ENCODE measurements at regions not wholly inside any gene's neighbourhood (a gene's known extent, or its start where the extent isn't known, plus 50 kb on each side); places are given as distances from the start of the nearest gene placed in this dataset.

DNA sequence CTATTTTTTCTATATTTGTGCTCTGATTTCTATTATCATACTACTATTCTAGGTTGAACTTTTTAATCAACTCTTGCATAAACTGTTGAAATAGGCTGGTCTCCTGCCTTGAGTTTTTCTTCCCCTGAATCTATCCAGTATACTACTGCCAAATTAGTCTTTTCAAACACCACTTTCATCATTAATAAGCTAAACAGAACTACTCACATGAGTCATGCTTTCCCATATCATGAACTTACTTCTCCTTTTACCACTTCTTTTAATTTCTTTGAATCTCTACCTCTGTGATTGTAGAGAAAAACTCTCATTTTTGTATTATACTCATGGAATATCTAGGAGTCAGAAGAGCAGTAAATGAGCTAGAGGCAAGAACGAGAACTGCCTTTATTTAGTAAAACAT, 340.3 kb upstream of the PDE3A start:
- Histone ChIP-seq H2AFZ (ENCODE audit: insufficient read depth, low read depth, low read length, poor library complexity, severe bottlenecking) (no peak overlapping the region), H3K27me3 (ENCODE audit: control insufficient read depth in 2 of 2, insufficient read depth in 2 of 2, low read length in 2 of 2) (no peaks in the 10 kb centered on the region), H3K9me3 (replicated peaks in 1 of 2; ENCODE audit: control insufficient read depth in 1 of 2, insufficient read depth in 1 of 2, low read length in 2 of 2) (no peaks in the 10 kb centered on the region), H3K4me1 (ENCODE audit: control insufficient read depth in 1 of 2, insufficient read depth in 2 of 2, low read length in 2 of 2) (peaks cover 8 to 13% of the 10 kb centered on the region in 2 donors), H3K4me3 (replicated peaks in 1 of 3; ENCODE audit: low read depth in 2 of 3, low read length in 3 of 3) (no peak overlapping the region), H4K20me1 (ENCODE audit: insufficient read depth, low read length) (no peaks in the 10 kb centered on the region), H3K27ac (ENCODE audit: low read depth in 1 of 2, low read length in 2 of 2) (no peak overlapping the region), H3K4me2 (replicated peaks; ENCODE audit: extremely low read depth, low read length, poor library complexity, severe bottlenecking) (no peak overlapping the region), H3K36me3 (replicated peaks in 1 of 2; ENCODE audit: control insufficient read depth in 1 of 2, insufficient read depth in 2 of 2, low read length in 2 of 2) (no peaks in the 10 kb centered on the region), H3K9ac (ENCODE audit: insufficient read depth, low read length, poor library complexity, severe bottlenecking) (no peak overlapping the region), H3K79me2 (ENCODE audit: insufficient read depth, low read length) (no peaks in the 10 kb centered on the region)
- intact Hi-C loops (cut with micrococcal nuclease), result no loop called here
- no peaks in the 10 kb centered on the region for H3K27me3 Mint-ChIP-seq (ENCODE audit: low read depth in 3 of 3)
- no CpG with 5 or more reads among the region's 1 CpG for WGBS (ENCODE audit: insufficient coverage)
- H3K4me3 Mint-ChIP-seq, result no peak overlapping the region
- TF ChIP-seq, protein P1, sequence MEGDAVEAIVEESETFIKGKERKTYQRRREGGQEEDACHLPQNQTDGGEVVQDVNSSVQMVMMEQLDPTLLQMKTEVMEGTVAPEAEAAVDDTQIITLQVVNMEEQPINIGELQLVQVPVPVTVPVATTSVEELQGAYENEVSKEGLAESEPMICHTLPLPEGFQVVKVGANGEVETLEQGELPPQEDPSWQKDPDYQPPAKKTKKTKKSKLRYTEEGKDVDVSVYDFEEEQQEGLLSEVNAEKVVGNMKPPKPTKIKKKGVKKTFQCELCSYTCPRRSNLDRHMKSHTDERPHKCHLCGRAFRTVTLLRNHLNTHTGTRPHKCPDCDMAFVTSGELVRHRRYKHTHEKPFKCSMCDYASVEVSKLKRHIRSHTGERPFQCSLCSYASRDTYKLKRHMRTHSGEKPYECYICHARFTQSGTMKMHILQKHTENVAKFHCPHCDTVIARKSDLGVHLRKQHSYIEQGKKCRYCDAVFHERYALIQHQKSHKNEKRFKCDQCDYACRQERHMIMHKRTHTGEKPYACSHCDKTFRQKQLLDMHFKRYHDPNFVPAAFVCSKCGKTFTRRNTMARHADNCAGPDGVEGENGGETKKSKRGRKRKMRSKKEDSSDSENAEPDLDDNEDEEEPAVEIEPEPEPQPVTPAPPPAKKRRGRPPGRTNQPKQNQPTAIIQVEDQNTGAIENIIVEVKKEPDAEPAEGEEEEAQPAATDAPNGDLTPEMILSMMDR (IDR thresholded peaks at IDR 0.05), result no peak
- no peak overlapping the region for H3K27ac Mint-ChIP-seq
- H3K9me3 Mint-ChIP-seq, result peaks cover 0 to 1% (median 0%) of the 10 kb centered on the region in 7 donors
- no peaks in the 10 kb centered on the region for H3K36me3 Mint-ChIP-seq
- peak; percentile 4 to 26 (median 24) for DNase-seq
- H3K4me1 Mint-ChIP-seq, result peaks cover 25% of the 10 kb centered on the region

DNA sequence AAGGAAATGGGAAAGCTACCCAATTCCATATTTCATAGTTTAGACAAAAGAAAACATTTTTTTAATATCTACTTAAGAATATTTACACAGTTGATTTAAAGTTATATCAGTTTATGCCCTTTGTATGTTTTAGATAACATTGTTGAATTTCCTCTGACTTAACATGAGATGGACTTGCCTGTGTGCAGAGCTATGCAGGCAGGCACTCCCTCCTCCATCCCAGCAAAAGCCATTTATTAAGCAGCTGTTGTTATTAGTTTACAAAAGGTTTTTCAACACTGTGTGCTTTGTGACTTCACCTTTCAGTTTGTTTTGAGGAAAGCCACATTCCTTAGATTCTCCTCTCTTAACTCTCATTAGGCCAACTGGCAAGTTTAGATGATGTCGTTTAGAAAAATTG, 337.5 kb upstream of the PDE3A start:
- Histone ChIP-seq H3K79me2 (ENCODE audit: insufficient read depth, low read length) (no peaks in the 10 kb centered on the region), H2AFZ (ENCODE audit: insufficient read depth, low read depth, low read length, poor library complexity, severe bottlenecking) (no peak overlapping the region), H3K9ac (ENCODE audit: insufficient read depth, low read length, poor library complexity, severe bottlenecking) (no peak overlapping the region), H3K27ac (ENCODE audit: low read depth in 1 of 2, low read length in 2 of 2) (no peak overlapping the region), H4K20me1 (ENCODE audit: insufficient read depth, low read length) (no peaks in the 10 kb centered on the region), H3K4me3 (replicated peaks in 1 of 3; ENCODE audit: low read depth in 2 of 3, low read length in 3 of 3) (no peak overlapping the region), H3K4me2 (replicated peaks; ENCODE audit: extremely low read depth, low read length, poor library complexity, severe bottlenecking) (no peak overlapping the region), H3K9me3 (replicated peaks in 1 of 2; ENCODE audit: control insufficient read depth in 1 of 2, insufficient read depth in 1 of 2, low read length in 2 of 2) (no peaks in the 10 kb centered on the region), H3K36me3 (replicated peaks in 1 of 2; ENCODE audit: control insufficient read depth in 1 of 2, insufficient read depth in 2 of 2, low read length in 2 of 2) (no peaks in the 10 kb centered on the region), H3K27me3 (ENCODE audit: control insufficient read depth in 2 of 2, insufficient read depth in 2 of 2, low read length in 2 of 2) (no peaks in the 10 kb centered on the region), H3K4me1 (ENCODE audit: control insufficient read depth in 1 of 2, insufficient read depth in 2 of 2, low read length in 2 of 2) (peaks cover 5 to 17% of the 10 kb centered on the region in 2 donors)
- Mint-ChIP-seq H3K36me3 (no peaks in the 10 kb centered on the region), H3K27me3 (ENCODE audit: low read depth in 3 of 3) (no peaks in the 10 kb centered on the region), H3K9me3 (peaks cover 0 to 2% (median 0%) of the 10 kb centered on the region in 7 donors), H3K4me3 (no peak overlapping the region), H3K4me1 (peaks cover 18% of the 10 kb centered on the region), H3K27ac (no peak overlapping the region)
- intact Hi-C loops (cut with micrococcal nuclease), result no loop called here
- no peak for DNase-seq
- WGBS (ENCODE audit: insufficient coverage), result no CpG with 5 or more reads among the region's 1 CpG
- TF ChIP-seq, protein P1 (IDR thresholded peaks at IDR 0.05), result no peak
